Prostate gland (tissue), 2 donors: ENCODE measurements at regions not wholly inside any gene's neighbourhood (a gene's known extent, or its start where the extent isn't known, plus 50 kb on each side); places are given as distances from the start of the nearest gene placed in this dataset.
"Not testable (repeated sequence)": the region's sequence is repeated elsewhere in the genome, so short reads cannot be mapped to it uniquely, and the experiment has no call there.

Experiments
- DNase-seq: peaks from one replicate; pipeline ENCODE4 v3.0.0-alpha.2; 2019; ENCODE audit warnings: low spot score
- H3K27ac ChIP-seq, 2 donors: fragments of 200-600 bp; sonication (generic); 2 replicates each; pipeline ENCODE4 v1.5.1; 2017 to 2019
- H3K27me3 ChIP-seq: fragments of 200-600 bp; sonication (generic); replicated peaks from 2 replicates; pipeline ENCODE4 v1.5.1; 2019; ENCODE audit not compliant: insufficient read depth
- H3K36me3 ChIP-seq, 2 donors: fragments of 200-600 bp; sonication (generic); 1 replicate in 1 of 2; 2 replicates in 1 of 2; pipeline versions ENCODE4 v1.5.1 to v1.8.1; 2017 to 2019
- H3K4me1 ChIP-seq: fragments of 200-600 bp; sonication (generic); replicated peaks from 2 replicates; pipeline ENCODE4 v1.5.1; 2019
- H3K4me3 ChIP-seq, 2 donors: fragments of 200-600 bp; sonication (generic); 2 replicates each; pipeline ENCODE4 v1.5.1; 2017 to 2019
- H3K9me3 ChIP-seq: fragments of 200-600 bp; sonication (generic); 2 replicates; pipeline ENCODE4 v1.5.1; 2017
- CTCF ChIP-seq, 4 experiments: fragments of 200-600 bp in 2 of 4; fragments of 450-650 bp in 2 of 4; sonication (generic) in 2 of 4; IDR thresholded peaks; 1 replicate in 3 of 4; 2 replicates in 1 of 4; pipeline ENCODE4 v1.5.1; 2016 to 2019; ENCODE audit warnings: antibody characterized with exemption in 4 of 4, mild to moderate bottlenecking in 2 of 4, moderate library complexity in 2 of 4
- POLR2A ChIP-seq: fragments of 450-650 bp; IDR thresholded peaks from one replicate; pipeline ENCODE4 v1.6.1; 2016; ENCODE audit warnings: antibody characterized with exemption, mild to moderate bottlenecking
- POLR2AphosphoS5 ChIP-seq: sonication (generic); formaldehyde crosslinking; IDR thresholded peaks from one replicate; pipeline ENCODE4 v1.6.1; 2017; ENCODE audit warnings: antibody characterized with exemption
- WGBS: methylation state at CpG from one replicate; pipeline ENCODE4 v1.1.5; 2018; 5-methylcytosine and 5-hydroxymethylcytosine counted together
- intact Hi-C: fragments of 100-400 bp; cut with DNase I; formaldehyde crosslinking; loops from one replicate; pipeline ENCODE4 v1.14.2; 2022

- TF ChIP-seq CTCF (IDR thresholded peaks at IDR 0.05) (no peak), POLR2AphosphoS5 (no peak), POLR2A (no peak)
- intact Hi-C loops: no loop called here
- Histone ChIP-seq H3K4me3 (no peak overlapping the region), H3K9me3 (no peaks in the 10 kb centered on the region), H3K27me3 (no peaks in the 10 kb centered on the region), H3K4me1 (no peaks in the 10 kb centered on the region), H3K36me3 (no peaks in the 10 kb centered on the region), H3K27ac (no peak overlapping the region)
- WGBS: 96% methylated on average over 4 of the region's 4 CpGs
- no peak for DNase-seq
Observed at GRCh38 chr13:60679131-60679530, 282.1 kb downstream of the TDRD3 start.

- TF ChIP-seq CTCF (IDR thresholded peaks at IDR 0.05) (no peak), POLR2AphosphoS5 (no peak), POLR2A (no peak)
- Histone ChIP-seq H3K27me3 (no peaks in the 10 kb centered on the region), H3K4me1 (no peaks in the 10 kb centered on the region), H3K4me3 (no peak overlapping the region), H3K36me3 (no peaks in the 10 kb centered on the region), H3K9me3 (no peaks in the 10 kb centered on the region), H3K27ac (no peak overlapping the region)
- DNase-seq: no peak
- intact Hi-C loops: no loop called here
Observed at GRCh38 chr13:60671386-60671785, 274.4 kb downstream of the TDRD3 start.

- no peaks in the 10 kb centered on the region for H3K36me3 ChIP-seq
- H3K9me3 ChIP-seq: no peaks in the 10 kb centered on the region
- H3K4me1 ChIP-seq: no peaks in the 10 kb centered on the region
- H3K27ac ChIP-seq: no peak overlapping the region
- TF ChIP-seq CTCF (IDR thresholded peaks at IDR 0.05) (no peak), POLR2A (no peak), POLR2AphosphoS5 (no peak)
- H3K27me3 ChIP-seq: no peaks in the 10 kb centered on the region
- 92% methylated on average over 4 of the region's 4 CpGs for WGBS
- DNase-seq: no peak
- intact Hi-C loops: no loop called here
- H3K4me3 ChIP-seq: no peak overlapping the region
Observed at GRCh38 chr13:60663788-60664187, 266.8 kb downstream of the TDRD3 start.

- Histone ChIP-seq H3K4me3 (no peak overlapping the region), H3K27me3 (no peaks in the 10 kb centered on the region), H3K4me1 (no peaks in the 10 kb centered on the region), H3K36me3 (no peaks in the 10 kb centered on the region), H3K9me3 (no peaks in the 10 kb centered on the region), H3K27ac (no peak overlapping the region)
- WGBS: 100% methylated on average over 1 of the region's 1 CpG
- no peak for DNase-seq
- TF ChIP-seq POLR2A (no peak), POLR2AphosphoS5 (no peak), CTCF (IDR thresholded peaks at IDR 0.05) (no peak)
- intact Hi-C loops: no loop called here
Observed at GRCh38 chr13:60662595-60662994, 265.6 kb downstream of the TDRD3 start.

GRCh38 chr13:60661521-60661920 lies 264.5 kb downstream of the TDRD3 start:
- no peaks in the 10 kb centered on the region for H3K9me3 ChIP-seq
- H3K27ac ChIP-seq: no peak overlapping the region
- TF ChIP-seq POLR2A (no peak), CTCF (IDR thresholded peaks at IDR 0.05) (no peak), POLR2AphosphoS5 (no peak)
- no peaks in the 10 kb centered on the region for H3K27me3 ChIP-seq
- no peaks in the 10 kb centered on the region for H3K36me3 ChIP-seq
- no peak overlapping the region for H3K4me3 ChIP-seq
- WGBS: 83% methylated on average over 3 of the region's 3 CpGs
- no peak for DNase-seq
- intact Hi-C loops: no loop called here
- no peaks in the 10 kb centered on the region for H3K4me1 ChIP-seq

GRCh38 chr13:60657586-60657985 lies 260.6 kb downstream of the TDRD3 start:
- H3K9me3 ChIP-seq, H3K27me3 ChIP-seq, H3K4me3 ChIP-seq, DNase-seq, H3K4me1 ChIP-seq, H3K27ac ChIP-seq, intact Hi-C loops, H3K36me3 ChIP-seq: not testable (repeated sequence)
- WGBS: 80% methylated on average over 1 of the region's 1 CpG
